K562 (cell line): ENCODE measurements at regions not wholly inside any gene's neighbourhood (a gene's known extent, or its start where the extent isn't known, plus 50 kb on each side); places are given as distances from the start of the nearest gene placed in this dataset.

Experiments used
- EZH2 ChIP-seq: IDR thresholded peaks from 2 replicates; pipeline ENCODE4 v1.6.1; 2012; ENCODE audit warnings: low read depth, mild to moderate bottlenecking, inconsistent platforms, low read length, borderline replicate concordance
- STAT5B ChIP-seq: fragments of 250-450 bp; sonication (Bioruptor Pico); IDR thresholded peaks from 2 replicates; pipeline ENCODE4 v1.8.0; 2021; ENCODE audit warnings: mild to moderate bottlenecking, inconsistent platforms
- TF ChIP-seq, protein P1 (sequence below): sonication (generic); formaldehyde crosslinking; IDR thresholded peaks from 2 replicates; pipeline ENCODE4 v1.8.0; 2022; ENCODE audit warnings: mild to moderate bottlenecking, missing genetic modification reagents

DNA sequence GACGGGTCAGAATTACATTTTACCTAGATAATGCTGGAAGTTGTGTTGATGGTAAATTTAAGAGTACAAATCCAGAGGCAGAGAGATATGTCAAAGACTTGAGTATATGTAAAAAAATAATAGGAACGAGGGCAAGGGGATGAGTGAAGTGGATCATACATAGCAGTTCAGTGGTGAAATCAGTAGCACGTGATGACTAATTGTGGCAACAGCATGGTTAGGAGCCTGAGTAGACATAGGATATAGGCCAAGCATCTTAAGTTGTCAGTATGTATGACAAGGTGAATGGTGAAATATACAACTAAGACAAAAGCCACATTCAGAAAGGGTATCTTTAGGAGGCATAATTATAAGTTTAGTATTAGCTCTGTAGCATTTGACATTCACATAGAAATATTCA, 826.5 kb upstream of the PIK3C3 start:
- TF ChIP-seq, protein P1, sequence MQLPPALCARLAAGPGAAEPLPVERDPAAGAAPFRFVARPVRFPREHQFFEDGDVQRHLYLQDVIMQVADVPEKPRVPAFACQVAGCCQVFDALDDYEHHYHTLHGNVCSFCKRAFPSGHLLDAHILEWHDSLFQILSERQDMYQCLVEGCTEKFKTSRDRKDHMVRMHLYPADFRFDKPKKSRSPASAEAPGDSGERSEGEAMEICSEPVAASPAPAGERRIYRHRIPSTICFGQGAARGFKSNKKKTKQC (CRISPR knock-in tag), result no peak
- TF ChIP-seq STAT5B (CRISPR knock-in tag) (no peak), EZH2 (no peak)
